SK-N-SH (cell line): ENCODE measurements at regions not wholly inside any gene's neighbourhood (a gene's known extent, or its start where the extent isn't known, plus 50 kb on each side); places are given as distances from the start of the nearest gene placed in this dataset.

Experiments
- CTCF ChIA-PET: fragments of 300-600, 350-600 bp; formaldehyde crosslinking; extraction: SDS; loops from one replicate; lab custom pipeline; 2021; lab: Yijun Ruan, JAX
- POLR2A ChIA-PET: fragments of 350-600 bp; sonication (Branson Sonifier 250); formaldehyde crosslinking; extraction: SDS; loops from one replicate; lab custom pipeline; 2020; ENCODE audit warnings: antibody characterized with exemption, inconsistent platforms; lab: Yijun Ruan, JAX
- DNase-seq: peaks from one replicate; pipeline ENCODE4 v3.0.0; 2012
- H2AFZ ChIP-seq: fragments of 200-600 bp; sonication (generic); 2 replicates; pipeline ENCODE4 v1.8.1; 2016; ENCODE audit warnings: antibody characterized with exemption, mild to moderate bottlenecking, low read depth
- H3F3A ChIP-seq: fragments of 200-600 bp; sonication (generic); replicated peaks from 2 replicates; pipeline ENCODE3; 2016; ENCODE audit warnings: antibody characterized with exemption, mild to moderate bottlenecking; ENCODE audit not compliant: insufficient read depth
- H3K27ac ChIP-seq, 2 experiments: fragments of 200-500 bp in 1 of 2; fragments of 200-600 bp in 1 of 2; sonication (Bioruptor generic) in 1 of 2; sonication (generic), shearing (Covaris generic) in 1 of 2; 2 replicates each; pipeline versions ENCODE4 v1.5.1 to v1.6.1; 2014 to 2016; ENCODE audit warnings: low read depth in 2 of 2, inconsistent platforms in 1 of 2, low read length in 1 of 2, mild to moderate bottlenecking in 1 of 2, mixed read lengths in 1 of 2
- H3K27me3 ChIP-seq: fragments of 200-600 bp; sonication (generic), shearing (Covaris generic); 2 replicates; pipeline ENCODE4 v1.6.1; 2016; ENCODE audit warnings: mixed run types; ENCODE audit not compliant: insufficient read depth
- H3K36me3 ChIP-seq, 2 experiments: fragments of 200-500 bp in 1 of 2; fragments of 200-600 bp in 1 of 2; sonication (Bioruptor generic) in 1 of 2; sonication (generic) in 1 of 2; replicated peaks in 1 of 2; 2 replicates each; pipeline versions ENCODE3 to v1.5.1; 2014 to 2016; ENCODE audit warnings: low read length in 1 of 2, mild to moderate bottlenecking in 1 of 2; ENCODE audit not compliant: insufficient read depth in 2 of 2, control insufficient read depth in 1 of 2
- H3K4me1 ChIP-seq, 2 experiments: fragments of 200-500 bp in 1 of 2; fragments of 200-600 bp in 1 of 2; sonication (Bioruptor generic) in 1 of 2; sonication (generic), shearing (Covaris generic) in 1 of 2; 2 replicates each; pipeline versions ENCODE4 v1.5.1 to v1.6.1; 2014 to 2016; ENCODE audit warnings: low read depth in 1 of 2, low read length in 1 of 2, mixed run types in 1 of 2; ENCODE audit not compliant: insufficient read depth in 2 of 2, control insufficient read depth in 1 of 2
- H3K4me2 ChIP-seq: fragments of 200-600 bp; sonication (generic), shearing (Covaris generic); 2 replicates; pipeline ENCODE4 v1.6.1; 2017; ENCODE audit warnings: mixed run types
- H3K4me3 ChIP-seq, 2 experiments: fragments of 200-500 bp in 1 of 2; fragments of 200-600 bp in 1 of 2; sonication (Bioruptor generic) in 1 of 2; sonication (generic), shearing (Covaris generic) in 1 of 2; 2 replicates each; pipeline versions ENCODE4 v1.5.1 to v1.8.1; 2014 to 2016; ENCODE audit warnings: low read depth in 2 of 2, inconsistent platforms in 1 of 2, low read length in 1 of 2, mild to moderate bottlenecking in 1 of 2, mixed read lengths in 1 of 2, moderate library complexity in 1 of 2
- H3K79me2 ChIP-seq: fragments of 200-600 bp; sonication (generic); 2 replicates; pipeline ENCODE4 v1.8.1; 2017; ENCODE audit warnings: mild to moderate bottlenecking; ENCODE audit not compliant: insufficient read depth
- H3K9ac ChIP-seq: fragments of 200-600 bp; sonication (generic); 2 replicates; pipeline ENCODE4 v1.6.1; 2017; ENCODE audit warnings: mixed run types
- H3K9me2 ChIP-seq: fragments of 200-600 bp; sonication (generic); 2 replicates; pipeline ENCODE4 v1.6.1; 2017; ENCODE audit warnings: mixed run types
- H3K9me3 ChIP-seq: fragments of 200-600 bp; sonication (generic); 2 replicates; pipeline ENCODE4 v1.6.1; 2017; ENCODE audit warnings: mixed run types, mild to moderate bottlenecking, moderate library complexity
- H4K20me1 ChIP-seq: fragments of 200-600 bp; sonication (generic); 2 replicates; pipeline ENCODE4 v1.6.1; 2017; ENCODE audit warnings: mild to moderate bottlenecking, mixed run types; ENCODE audit not compliant: insufficient read depth
- ELF1 ChIP-seq: IDR thresholded peaks from 2 replicates; pipeline ENCODE4 v1.4.0; 2012
- EP300 ChIP-seq, 2 experiments: IDR thresholded peaks; 2 replicates each; pipeline versions ENCODE4 v1.4.0 to v1.6.1; 2012; ENCODE audit warnings: borderline replicate concordance in 1 of 2, low read depth in 1 of 2, low read length in 1 of 2
- FOXM1 ChIP-seq: IDR thresholded peaks from 2 replicates; pipeline ENCODE4 v1.4.0; 2012; ENCODE audit warnings: low read depth, mild to moderate bottlenecking
- GABPA ChIP-seq: IDR thresholded peaks from 2 replicates; pipeline ENCODE4 v1.4.0; 2012; ENCODE audit warnings: low read depth, mild to moderate bottlenecking
- MEF2A ChIP-seq: IDR thresholded peaks from 2 replicates; pipeline ENCODE4 v1.4.0; 2012; ENCODE audit warnings: low read depth, borderline replicate concordance
- MXI1 ChIP-seq: IDR thresholded peaks from 2 replicates; pipeline ENCODE4 v1.6.1; 2012; ENCODE audit warnings: mild to moderate bottlenecking, low read depth, low read length, improper control_type of control experiment
- RAD21 ChIP-seq: IDR thresholded peaks from 2 replicates; pipeline ENCODE4 v1.6.1; 2012; ENCODE audit warnings: mild to moderate bottlenecking, low read length
- RXRA ChIP-seq: IDR thresholded peaks from 2 replicates; pipeline ENCODE4 v1.4.0; 2012; ENCODE audit warnings: low read depth, mild to moderate bottlenecking, borderline replicate concordance
- SMC3 ChIP-seq: IDR thresholded peaks from 2 replicates; pipeline ENCODE4 v1.6.1; 2012; ENCODE audit warnings: low read depth, low read length, improper control_type of control experiment
- TAF1 ChIP-seq: IDR thresholded peaks from 2 replicates; pipeline ENCODE4 v1.6.1; 2012; ENCODE audit warnings: low read depth, mild to moderate bottlenecking, low read length, moderate library complexity, borderline replicate concordance
- TCF12 ChIP-seq: IDR thresholded peaks from 2 replicates; pipeline ENCODE4 v1.4.0; 2012
- TEAD4 ChIP-seq: IDR thresholded peaks from 2 replicates; pipeline ENCODE4 v1.4.0; 2012; ENCODE audit warnings: mild to moderate bottlenecking, borderline replicate concordance; ENCODE audit not compliant: insufficient read depth
- USF1 ChIP-seq: IDR thresholded peaks from 2 replicates; pipeline ENCODE4 v1.4.0; 2012; ENCODE audit warnings: low read depth, borderline replicate concordance
- YY1 ChIP-seq: IDR thresholded peaks from 2 replicates; pipeline ENCODE4 v1.4.0; 2012; ENCODE audit warnings: low read depth, mild to moderate bottlenecking
- WGBS: methylation state at CpG from one replicate; pipeline ENCODE4 v1.1.6; 2017; ENCODE audit warnings: low lambda C conversion rate; 5-methylcytosine and 5-hydroxymethylcytosine counted together
- TF ChIP-seq, protein P1 (sequence below): fragments of 150-350 bp; IDR thresholded peaks from 2 replicates; pipeline ENCODE4 v1.6.1; 2016; ENCODE audit warnings: mild to moderate bottlenecking, low read depth, low read length
- TF ChIP-seq, protein P2 (sequence below): IDR thresholded peaks from 2 replicates; pipeline ENCODE4; 2012
- TF ChIP-seq, protein P3 (sequence below): IDR thresholded peaks from 2 replicates; pipeline ENCODE4 v1.4.0; 2012; ENCODE audit warnings: low read depth

DNA sequence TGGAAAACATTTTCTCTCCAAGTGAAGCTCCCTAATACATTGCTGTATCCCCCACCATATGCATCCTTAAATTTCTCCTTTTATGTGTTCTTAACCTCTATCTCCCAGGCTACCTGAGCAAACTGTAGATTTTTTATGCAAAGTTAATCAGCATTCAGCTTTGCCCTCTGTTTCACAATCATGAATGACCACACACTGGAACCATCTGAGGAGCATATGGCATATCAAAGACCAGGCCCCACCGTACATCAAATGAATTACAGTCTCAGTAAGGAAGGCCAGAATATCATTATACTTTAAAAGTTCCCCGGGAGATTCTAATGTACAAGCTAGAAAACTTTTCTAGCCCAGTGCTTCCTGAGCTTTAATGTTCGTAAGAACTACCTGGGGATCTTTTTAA is 115.5 kb upstream of the NECTIN3 start:
- H3K4me1 ChIP-seq = no peaks in the 10 kb centered on the region

GRCh38 chr3:110957247-110958025 is 114.2 kb upstream of the NECTIN3 start:
- H3K9me2 ChIP-seq = no peaks in the 10 kb centered on the region
- CTCF ChIA-PET = no interaction called here
- H3K4me2 ChIP-seq = no peak overlapping the region
- no peaks in the 10 kb centered on the region for H3K79me2 ChIP-seq
- H3K27me3 ChIP-seq = no peaks in the 10 kb centered on the region
- POLR2A ChIA-PET = no interaction called here
- WGBS = 88% methylated on average over 1 of the region's 1 CpG
- H3K9ac ChIP-seq = no peak overlapping the region
- DNase-seq = no peak
- H3K9me3 ChIP-seq = peaks cover 7% of the 10 kb centered on the region; the same call in 1 of the 2 replicates
- no peaks in the 10 kb centered on the region for H3F3A ChIP-seq
- H4K20me1 ChIP-seq = no peaks in the 10 kb centered on the region
- no peak overlapping the region for H3K27ac ChIP-seq
- H2AFZ ChIP-seq = no peak overlapping the region
- no peaks in the 10 kb centered on the region for H3K4me1 ChIP-seq
- H3K4me3 ChIP-seq = no peak overlapping the region
- no peaks in the 10 kb centered on the region for H3K36me3 ChIP-seq
- TF ChIP-seq USF1 = no peak
- TF ChIP-seq EP300 (IDR thresholded peaks at IDR 0.05; ENCODE audit: borderline replicate concordance in 1 of 2, low read depth in 1 of 2, low read length in 1 of 2) = no peak
- no peak for TF ChIP-seq ELF1
- no peak for TF ChIP-seq MXI1
- TF ChIP-seq RXRA = no peak
- TF ChIP-seq, protein P1, sequence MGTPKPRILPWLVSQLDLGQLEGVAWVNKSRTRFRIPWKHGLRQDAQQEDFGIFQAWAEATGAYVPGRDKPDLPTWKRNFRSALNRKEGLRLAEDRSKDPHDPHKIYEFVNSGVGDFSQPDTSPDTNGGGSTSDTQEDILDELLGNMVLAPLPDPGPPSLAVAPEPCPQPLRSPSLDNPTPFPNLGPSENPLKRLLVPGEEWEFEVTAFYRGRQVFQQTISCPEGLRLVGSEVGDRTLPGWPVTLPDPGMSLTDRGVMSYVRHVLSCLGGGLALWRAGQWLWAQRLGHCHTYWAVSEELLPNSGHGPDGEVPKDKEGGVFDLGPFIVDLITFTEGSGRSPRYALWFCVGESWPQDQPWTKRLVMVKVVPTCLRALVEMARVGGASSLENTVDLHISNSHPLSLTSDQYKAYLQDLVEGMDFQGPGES = no peak
- no peak for TF ChIP-seq YY1
- TF ChIP-seq TEAD4 = no peak
- no peak for TF ChIP-seq RAD21
- TF ChIP-seq, protein P2, sequence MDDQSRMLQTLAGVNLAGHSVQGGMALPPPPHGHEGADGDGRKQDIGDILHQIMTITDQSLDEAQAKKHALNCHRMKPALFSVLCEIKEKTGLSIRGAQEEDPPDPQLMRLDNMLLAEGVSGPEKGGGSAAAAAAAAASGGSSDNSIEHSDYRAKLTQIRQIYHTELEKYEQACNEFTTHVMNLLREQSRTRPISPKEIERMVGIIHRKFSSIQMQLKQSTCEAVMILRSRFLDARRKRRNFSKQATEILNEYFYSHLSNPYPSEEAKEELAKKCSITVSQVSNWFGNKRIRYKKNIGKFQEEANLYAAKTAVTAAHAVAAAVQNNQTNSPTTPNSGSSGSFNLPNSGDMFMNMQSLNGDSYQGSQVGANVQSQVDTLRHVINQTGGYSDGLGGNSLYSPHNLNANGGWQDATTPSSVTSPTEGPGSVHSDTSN = no peak
- TF ChIP-seq SMC3 = no peak
- TF ChIP-seq, protein P3, sequence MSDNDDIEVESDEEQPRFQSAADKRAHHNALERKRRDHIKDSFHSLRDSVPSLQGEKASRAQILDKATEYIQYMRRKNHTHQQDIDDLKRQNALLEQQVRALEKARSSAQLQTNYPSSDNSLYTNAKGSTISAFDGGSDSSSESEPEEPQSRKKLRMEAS = no peak
- no peak for TF ChIP-seq MEF2A
- no peak for TF ChIP-seq GABPA

More for the DNA sequence above, 115.5 kb upstream of the NECTIN3 start:
- H3K9me3 ChIP-seq = no peaks in the 10 kb centered on the region
- no peaks in the 10 kb centered on the region for H3K27me3 ChIP-seq
- ChIA-PET POLR2A (no interaction called here), CTCF (no interaction called here)
- H3K27ac ChIP-seq = no peak overlapping the region
- no peaks in the 10 kb centered on the region for H3K36me3 ChIP-seq
- no peak overlapping the region for H2AFZ ChIP-seq
- no peak for TF ChIP-seq TCF12
- TF ChIP-seq FOXM1 = no peak
- TF ChIP-seq MEF2A = no peak
- TF ChIP-seq EP300 (IDR thresholded peaks at IDR 0.05; ENCODE audit: borderline replicate concordance in 1 of 2, low read depth in 1 of 2, low read length in 1 of 2) = no peak
- no peak for TF ChIP-seq TAF1
- no peak for TF ChIP-seq ELF1
- no peak for DNase-seq
- H4K20me1 ChIP-seq = no peaks in the 10 kb centered on the region
- H3K9me2 ChIP-seq = no peaks in the 10 kb centered on the region
- no peak overlapping the region for H3K4me3 ChIP-seq
- no peaks in the 10 kb centered on the region for H3K79me2 ChIP-seq
- 85% methylated on average over 3 of the region's 3 CpGs for WGBS
- no peak overlapping the region for H3K4me2 ChIP-seq
- no peak overlapping the region for H3K9ac ChIP-seq
- no peaks in the 10 kb centered on the region for H3F3A ChIP-seq
